ENCODE measurements at regions not wholly inside any gene's neighbourhood (a gene's known extent, or its start where the extent isn't known, plus 50 kb on each side); places are given as distances from the start of the nearest gene placed in this dataset.

DNA sequence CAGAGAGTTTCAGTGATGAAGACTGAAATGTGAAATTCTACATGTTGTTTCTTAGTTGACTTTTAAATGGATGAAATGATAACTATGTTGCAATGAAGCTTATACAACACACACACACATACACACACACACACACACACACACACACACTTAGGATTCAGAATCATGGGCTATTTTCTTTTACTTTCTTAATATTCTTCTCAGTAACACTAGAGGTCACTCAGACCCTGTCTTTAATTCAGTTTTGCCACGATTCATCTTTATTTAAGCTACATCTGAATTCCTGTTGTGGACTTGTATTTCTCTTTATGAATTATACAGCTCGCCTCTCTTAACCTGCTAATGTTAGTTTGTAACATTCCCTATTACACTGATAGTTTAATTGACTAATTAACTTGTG lies 109.6 kb upstream of the GOT2 start:
- TF ChIP-seq CTCF (IDR thresholded peaks at IDR 0.05) (peak in 3 of 4 experiments; percentile 20 to 27 (median 20)), POLR2A (IDR thresholded peaks at IDR 0.05) (no peak)

All from uterus (tissue), 2 donors.